H1 (cell line): ENCODE measurements at regions not wholly inside any gene's neighbourhood (a gene's known extent, or its start where the extent isn't known, plus 50 kb on each side); places are given as distances from the start of the nearest gene placed in this dataset.

ENCODE experiments used
- CTCF ChIA-PET: fragments of 300-600 bp; sonication (Branson Sonifier 250); formaldehyde crosslinking; loops from one replicate; lab custom pipeline; 2021; ENCODE audit not compliant: partially characterized antibody; lab: Charles Lee
- POLR2A ChIA-PET: fragments of 300-600 bp; sonication (Branson Sonifier 250); formaldehyde crosslinking; loops from one replicate; lab custom pipeline; 2021; ENCODE audit warnings: inconsistent platforms; ENCODE audit not compliant: partially characterized antibody; lab: Charles Lee
- DNase-seq, 2 experiments: peaks; one replicate each; pipeline versions ENCODE4 v3.0.0 to v3.0.0-alpha.2; 2010 to 2022; ENCODE audit warnings: low spot score in 2 of 2, low read depth in 1 of 2, mixed read lengths in 1 of 2
- FAIRE-seq: peaks from 2 replicates; lab custom pipeline; 2011; peaks lifted over from hg19 to GRCh38; lab: Jason Lieb, UNC
- H2AFZ ChIP-seq: 2 replicates; pipeline ENCODE4 v1.8.1; 2012; ENCODE audit warnings: low read length, inconsistent platforms
- H2AK5ac ChIP-seq: 2 replicates; pipeline ENCODE4 v1.6.1; 2013; ENCODE audit warnings: low read depth, low read length
- H2BK120ac ChIP-seq: replicated peaks from 2 replicates; pipeline ENCODE3; 2013; ENCODE audit warnings: low read depth, low read length, inconsistent platforms
- H2BK12ac ChIP-seq: 2 replicates; pipeline ENCODE4 v1.6.1; 2013; ENCODE audit warnings: low read depth, low read length
- H2BK15ac ChIP-seq: 2 replicates; pipeline ENCODE4 v1.6.1; 2013; ENCODE audit warnings: low read length
- H2BK20ac ChIP-seq: 2 replicates; pipeline ENCODE4 v1.6.1; 2013; ENCODE audit warnings: low read length
- H2BK5ac ChIP-seq: 2 replicates; pipeline ENCODE4 v1.6.1; 2013; ENCODE audit warnings: low read depth, low read length
- H3K14ac ChIP-seq: 2 replicates; pipeline ENCODE4 v1.6.1; 2013; ENCODE audit warnings: inconsistent platforms; ENCODE audit not compliant: insufficient read length
- H3K18ac ChIP-seq: 2 replicates; pipeline ENCODE4 v1.6.1; 2013; ENCODE audit warnings: low read length; ENCODE audit errors: extremely low read depth
- H3K23ac ChIP-seq: 2 replicates; pipeline ENCODE4 v1.6.1; 2013; ENCODE audit warnings: inconsistent platforms; ENCODE audit not compliant: insufficient read length
- H3K23me2 ChIP-seq: 2 replicates; pipeline ENCODE4 v1.6.1; 2013; ENCODE audit warnings: low read depth, low read length
- H3K27ac ChIP-seq: 2 replicates; pipeline ENCODE4 v1.6.1; 2011; ENCODE audit warnings: low read depth, low read length, inconsistent platforms
- H3K27me3 ChIP-seq, 4 experiments: replicated peaks in 1 of 4; 1 replicate in 1 of 4; 2 replicates in 3 of 4; pipeline versions ENCODE4 v1.6.1 to v1.8.1; 2011 to 2013; ENCODE audit warnings: low read length in 3 of 4, mild to moderate bottlenecking in 3 of 4, inconsistent platforms in 2 of 4, mixed read lengths in 2 of 4, moderate library complexity in 1 of 4; ENCODE audit not compliant: control insufficient read depth in 3 of 4, insufficient read depth in 3 of 4; ENCODE audit errors: extremely low read depth in 1 of 4
- H3K36me3 ChIP-seq, 4 experiments: 2 replicates each; pipeline versions ENCODE4 v1.6.1 to v1.8.1; 2011 to 2013; ENCODE audit warnings: mild to moderate bottlenecking in 4 of 4, low read length in 3 of 4, moderate library complexity in 2 of 4, control low read depth in 1 of 4, inconsistent platforms in 1 of 4; ENCODE audit not compliant: insufficient read depth in 4 of 4, control insufficient read depth in 2 of 4
- H3K4ac ChIP-seq: replicated peaks from 2 replicates; pipeline ENCODE3; 2013; ENCODE audit warnings: low read length, low read depth, mixed read lengths, inconsistent platforms; ENCODE audit not compliant: insufficient read length
- H3K4me1 ChIP-seq, 4 experiments: replicated peaks in 1 of 4; 1 replicate in 1 of 4; 2 replicates in 3 of 4; pipeline versions ENCODE4 v1.6.1 to v1.8.1; 2011 to 2013; ENCODE audit warnings: low read length in 3 of 4, inconsistent platforms in 2 of 4, mixed read lengths in 1 of 4; ENCODE audit not compliant: insufficient read depth in 4 of 4, control insufficient read depth in 3 of 4
- H3K4me2 ChIP-seq, 2 experiments: 2 replicates each; pipeline versions ENCODE4 v1.6.1 to v1.8.1; 2011 to 2013; ENCODE audit warnings: low read depth in 2 of 2, low read length in 2 of 2, control low read depth in 1 of 2, inconsistent platforms in 1 of 2, mild to moderate bottlenecking in 1 of 2; ENCODE audit not compliant: insufficient read depth in 1 of 2
- H3K4me3 ChIP-seq, 4 experiments: fragments of 200-600, 300-600 bp in 1 of 4; sonication (generic), shearing (Covaris generic), sonication (Bioruptor Twin) in 1 of 4; 2 replicates each; pipeline versions ENCODE4 v1.5.1 to v1.8.1; 2011 to 2016; ENCODE audit warnings: low read length in 4 of 4, low read depth in 3 of 4, control low read depth in 2 of 4, inconsistent platforms in 2 of 4, mild to moderate bottlenecking in 2 of 4, mixed read lengths in 1 of 4, moderate library complexity in 1 of 4; ENCODE audit not compliant: insufficient read depth in 2 of 4; ENCODE audit errors: extremely low read depth in 1 of 4
- H3K56ac ChIP-seq: replicated peaks from 2 replicates; pipeline ENCODE3; 2013; ENCODE audit warnings: low read depth, mild to moderate bottlenecking, mixed read lengths, low read length, inconsistent platforms; ENCODE audit not compliant: insufficient read length
- H3K79me1 ChIP-seq: 2 replicates; pipeline ENCODE4 v1.6.1; 2013; ENCODE audit warnings: low read depth, low read length, control low read depth
- H3K79me2 ChIP-seq, 2 experiments: 2 replicates each; pipeline versions ENCODE4 v1.6.1 to v1.8.1; 2012 to 2013; ENCODE audit warnings: low read length in 2 of 2, mild to moderate bottlenecking in 2 of 2, inconsistent platforms in 1 of 2; ENCODE audit not compliant: insufficient read depth in 2 of 2, control insufficient read depth in 1 of 2
- H3K9ac ChIP-seq, 4 experiments: replicated peaks in 1 of 4; 1 replicate in 1 of 4; 2 replicates in 3 of 4; pipeline versions ENCODE4 v1.6.1 to v1.8.1; 2011 to 2013; ENCODE audit warnings: low read depth in 3 of 4, low read length in 3 of 4, control low read depth in 2 of 4, mild to moderate bottlenecking in 2 of 4, moderate library complexity in 2 of 4, inconsistent platforms in 1 of 4; ENCODE audit errors: extremely low read depth in 1 of 4
- H3K9me3 ChIP-seq, 2 experiments: 2 replicates each; pipeline versions ENCODE4 v1.6.1 to v1.8.1; 2012 to 2013; ENCODE audit warnings: mild to moderate bottlenecking in 2 of 2, moderate library complexity in 2 of 2, control low read depth in 1 of 2, inconsistent platforms in 1 of 2, low read depth in 1 of 2, low read length in 1 of 2, mixed read lengths in 1 of 2; ENCODE audit not compliant: insufficient read depth in 2 of 2
- H4K20me1 ChIP-seq, 2 experiments: replicated peaks in 1 of 2; 2 replicates each; pipeline versions ENCODE3 to v1.8.1; 2011 to 2013; ENCODE audit warnings: inconsistent platforms in 2 of 2, low read length in 2 of 2, mild to moderate bottlenecking in 1 of 2; ENCODE audit not compliant: insufficient read depth in 2 of 2, control insufficient read depth in 1 of 2
- H4K5ac ChIP-seq: 2 replicates; pipeline ENCODE4 v1.6.1; 2013; ENCODE audit warnings: low read length, low read depth, mixed read lengths, inconsistent platforms; ENCODE audit not compliant: insufficient read length
- H4K8ac ChIP-seq: 2 replicates; pipeline ENCODE4 v1.8.0; 2013; ENCODE audit warnings: mild to moderate bottlenecking, moderate library complexity, low read length, inconsistent platforms; ENCODE audit not compliant: insufficient read depth; ENCODE audit errors: extremely low read depth
- H4K91ac ChIP-seq: replicated peaks from 2 replicates; pipeline ENCODE3; 2013; ENCODE audit warnings: low read length, mixed read lengths, inconsistent platforms; ENCODE audit not compliant: insufficient read length
- ATF2 ChIP-seq: IDR thresholded peaks from 2 replicates; pipeline ENCODE4 v1.6.1; 2012; ENCODE audit warnings: low read length, inconsistent platforms
- CBX5 ChIP-seq: fragments of 300-800, 300-1000 bp; sonication (generic); IDR thresholded peaks from 2 replicates; pipeline ENCODE4 v1.7.1; 2016; ENCODE audit warnings: antibody characterized with exemption, low read length, low read depth
- CREB1 ChIP-seq: IDR thresholded peaks from 2 replicates; pipeline ENCODE4 v1.6.1; 2012; ENCODE audit warnings: inconsistent platforms
- CTBP2 ChIP-seq: IDR thresholded peaks from 2 replicates; pipeline ENCODE4 v1.7.0; 2011; ENCODE audit warnings: borderline replicate concordance, mild to moderate bottlenecking, moderate library complexity, mixed read lengths, low read length; ENCODE audit not compliant: insufficient read depth, insufficient read length
- HDAC2 ChIP-seq, 2 experiments: fragments of 300-600 bp in 1 of 2; sonication (generic) in 1 of 2; IDR thresholded peaks; 2 replicates each; pipeline ENCODE4 v1.6.1; 2011 to 2012; ENCODE audit warnings: low read depth in 2 of 2, low read length in 2 of 2, mild to moderate bottlenecking in 2 of 2, moderate library complexity in 2 of 2, borderline replicate concordance in 1 of 2, inconsistent platforms in 1 of 2
- KDM4A ChIP-seq: IDR thresholded peaks from one replicate; pipeline ENCODE4 v1.7.1; 2012; ENCODE audit warnings: low read depth, mild to moderate bottlenecking, moderate library complexity, low read length, inconsistent platforms; ENCODE audit not compliant: severe bottlenecking
- NRF1 ChIP-seq: IDR thresholded peaks from 2 replicates; pipeline ENCODE4 v1.6.1; 2011; ENCODE audit warnings: mild to moderate bottlenecking, low read depth, low read length, improper control_type of control experiment
- POU5F1 ChIP-seq: IDR thresholded peaks from 2 replicates; pipeline ENCODE4 v1.6.1; 2011; ENCODE audit warnings: low read depth, mild to moderate bottlenecking, low read length, moderate library complexity
- RNF2 ChIP-seq: fragments of 200-900, 300-1000 bp; sonication (generic); IDR thresholded peaks from 2 replicates; pipeline ENCODE4 v1.7.1; 2016; ENCODE audit warnings: borderline replicate concordance, low read depth, mild to moderate bottlenecking, antibody characterized with exemption, low read length; ENCODE audit not compliant: poor library complexity, severe bottlenecking; ENCODE audit errors: missing control alignments
- SRF ChIP-seq: IDR thresholded peaks from 2 replicates; pipeline ENCODE4 v1.6.1; 2011; ENCODE audit warnings: mild to moderate bottlenecking, low read depth, low read length, moderate library complexity
- TAF1 ChIP-seq: IDR thresholded peaks from 2 replicates; pipeline ENCODE4 v1.6.1; 2011; ENCODE audit warnings: mild to moderate bottlenecking, low read depth, low read length
- USF2 ChIP-seq: IDR thresholded peaks from 2 replicates; pipeline ENCODE4 v1.6.1; 2011; ENCODE audit warnings: low read length, improper control_type of control experiment
- WGBS, 2 experiments: shearing (Covaris generic) in 1 of 2; methylation state at CpG; one replicate each; pipeline versions ENCODE4 v1.1.6 to v1.1.7; 2013 to 2015; ENCODE audit warnings: low lambda C conversion rate in 2 of 2, mixed read lengths in 2 of 2, inconsistent platforms in 1 of 2, low coverage in 1 of 2, missing lambda C conversion rate in 1 of 2; ENCODE audit not compliant: insufficient replicate concordance in 2 of 2, insufficient coverage in 1 of 2, insufficient read length in 1 of 2; ENCODE audit errors: extremely low coverage in 1 of 2, missing lambda C conversion rate in 1 of 2; 5-methylcytosine and 5-hydroxymethylcytosine counted together

GRCh38 chr7:84302949-84303348 lies 108.4 kb upstream of the SEMA3A start:
- DNase-seq (no peak), FAIRE-seq (peak; percentile 19)
- H3K23ac ChIP-seq, result no peak overlapping the region
- H2BK120ac ChIP-seq, result no peak overlapping the region
- CTCF ChIA-PET, result no interaction called here
- no peaks in the 10 kb centered on the region for H3K23me2 ChIP-seq
- no peak overlapping the region for H3K18ac ChIP-seq
- H3K27me3 ChIP-seq, result no peaks in the 10 kb centered on the region
- H2BK12ac ChIP-seq, result no peak overlapping the region
- POLR2A ChIA-PET, result no interaction called here
- H3K4me2 ChIP-seq, result no peak overlapping the region
- no peak overlapping the region for H3K9ac ChIP-seq
- H3K4ac ChIP-seq, result no peak overlapping the region
- 91% methylated on average over 3 of the region's 3 CpGs; no CpG with 5 or more reads in 1 of the 2 experiments for WGBS, 2 experiments
- no peaks in the 10 kb centered on the region for H3K79me1 ChIP-seq
- no peaks in the 10 kb centered on the region for H3K4me1 ChIP-seq
- H3K4me3 ChIP-seq, result no peak overlapping the region
- no peak overlapping the region for H4K5ac ChIP-seq
- H4K8ac ChIP-seq, result no peak overlapping the region
- H2AFZ ChIP-seq, result no peak overlapping the region
- H2BK20ac ChIP-seq, result no peak overlapping the region
- H2BK15ac ChIP-seq, result no peak overlapping the region
- H3K14ac ChIP-seq, result no peak overlapping the region
- H2AK5ac ChIP-seq, result no peak overlapping the region
- no peaks in the 10 kb centered on the region for H3K9me3 ChIP-seq
- H4K91ac ChIP-seq, result no peak overlapping the region
- H3K79me2 ChIP-seq, result no peaks in the 10 kb centered on the region
- no peak overlapping the region for H3K27ac ChIP-seq
- H2BK5ac ChIP-seq, result no peak overlapping the region
- no peaks in the 10 kb centered on the region for H3K36me3 ChIP-seq
- no peaks in the 10 kb centered on the region for H4K20me1 ChIP-seq
- H3K56ac ChIP-seq, result peak overlapping the region; percentile 59
- TF ChIP-seq CBX5 (no peak), ATF2 (no peak), TAF1 (no peak), RNF2 (no peak), KDM4A (no peak), NRF1 (no peak), CREB1 (no peak), POU5F1 (no peak), CTBP2 (no peak), HDAC2 (IDR thresholded peaks at IDR 0.05; ENCODE audit: borderline replicate concordance in 1 of 2, low read depth in 2 of 2, low read length in 2 of 2) (no peak), USF2 (no peak), SRF (no peak)
